KMS-11 (cell line): ENCODE measurements at regions not wholly inside any gene's neighbourhood (a gene's known extent, or its start where the extent isn't known, plus 50 kb on each side); places are given as distances from the start of the nearest gene placed in this dataset.

Experiments used
- H2AFZ ChIP-seq: fragments of 200-600 bp; sonication (generic); 2 replicates; pipeline ENCODE4 v1.6.1; 2016; ENCODE audit warnings: antibody characterized with exemption, mixed run types, low read depth
- H3K27ac ChIP-seq: fragments of 200-600 bp; sonication (generic); 2 replicates; pipeline ENCODE4 v1.6.1; 2016; ENCODE audit warnings: mild to moderate bottlenecking, mixed run types
- H3K27me3 ChIP-seq: fragments of 200-600 bp; sonication (generic); 2 replicates; pipeline ENCODE4 v1.6.1; 2017; ENCODE audit warnings: mild to moderate bottlenecking, low read depth, mixed run types, moderate library complexity; ENCODE audit not compliant: insufficient read depth
- H3K36me3 ChIP-seq: fragments of 200-600 bp; sonication (generic); 2 replicates; pipeline ENCODE4 v1.6.1; 2017; ENCODE audit warnings: mild to moderate bottlenecking, mixed run types; ENCODE audit not compliant: insufficient read depth
- H3K4me1 ChIP-seq: fragments of 200-600 bp; sonication (generic); 2 replicates; pipeline ENCODE4 v1.6.1; 2016; ENCODE audit warnings: mild to moderate bottlenecking, low read depth, mixed run types; ENCODE audit not compliant: poor library complexity, severe bottlenecking
- H3K4me2 ChIP-seq: fragments of 200-600 bp; sonication (generic); 2 replicates; pipeline ENCODE4 v1.7.0; 2016; ENCODE audit warnings: mild to moderate bottlenecking, mixed run types
- H3K4me3 ChIP-seq: fragments of 200-600 bp; sonication (generic); IDR thresholded peaks from 2 replicates; pipeline ENCODE4 v1.6.1; 2017; ENCODE audit warnings: low read depth, low read length, mixed read lengths; ENCODE audit not compliant: insufficient read depth
- H3K79me2 ChIP-seq: fragments of 200-600 bp; sonication (generic); 2 replicates; pipeline ENCODE4 v1.6.1; 2016; ENCODE audit warnings: low read depth, mixed run types; ENCODE audit not compliant: insufficient read depth
- H3K9ac ChIP-seq: fragments of 200-600 bp; sonication (generic); 2 replicates; pipeline ENCODE4 v1.6.1; 2016; ENCODE audit warnings: mild to moderate bottlenecking, mixed run types
- H4K20me1 ChIP-seq: fragments of 200-600 bp; sonication (generic); 2 replicates; pipeline ENCODE4 v1.6.1; 2016; ENCODE audit warnings: mild to moderate bottlenecking, mixed run types; ENCODE audit not compliant: insufficient read depth
- TF ChIP-seq, protein P1 (sequence below): fragments of 200-600 bp; sonication (generic); conservative IDR thresholded peaks from 2 replicates; pipeline ENCODE4 v1.6.1; 2017; ENCODE audit warnings: low read depth, mild to moderate bottlenecking, antibody characterized with exemption, low read length, moderate library complexity, mixed read lengths

DNA sequence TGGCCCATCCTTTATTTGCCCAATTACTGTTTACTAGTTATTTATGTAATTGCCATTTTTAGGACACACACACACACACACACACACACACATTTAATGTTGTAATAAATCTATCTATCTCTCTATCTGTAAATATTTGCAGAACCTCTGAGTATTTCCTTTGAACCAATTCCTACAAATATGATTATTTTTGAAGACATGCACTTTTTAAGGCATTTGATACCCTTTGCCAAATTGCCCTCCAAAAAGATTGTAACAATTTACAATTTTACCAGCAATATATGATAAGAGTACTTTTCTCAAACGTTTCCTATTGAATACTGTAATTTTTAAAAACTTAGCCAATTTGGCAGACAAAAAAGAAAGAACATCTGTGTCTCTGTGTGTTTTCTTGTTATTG, 143.8 kb upstream of the FOXF1 start:
- Histone ChIP-seq H3K4me1 (no peaks in the 10 kb centered on the region), H3K36me3 (no peaks in the 10 kb centered on the region), H3K27ac (no peak overlapping the region), H3K79me2 (no peaks in the 10 kb centered on the region), H4K20me1 (no peaks in the 10 kb centered on the region), H2AFZ (no peak overlapping the region), H3K27me3 (peaks cover 36% of the 10 kb centered on the region), H3K4me3 (no peak overlapping the region), H3K4me2 (no peak overlapping the region), H3K9ac (no peak overlapping the region)
- TF ChIP-seq, protein P1, sequence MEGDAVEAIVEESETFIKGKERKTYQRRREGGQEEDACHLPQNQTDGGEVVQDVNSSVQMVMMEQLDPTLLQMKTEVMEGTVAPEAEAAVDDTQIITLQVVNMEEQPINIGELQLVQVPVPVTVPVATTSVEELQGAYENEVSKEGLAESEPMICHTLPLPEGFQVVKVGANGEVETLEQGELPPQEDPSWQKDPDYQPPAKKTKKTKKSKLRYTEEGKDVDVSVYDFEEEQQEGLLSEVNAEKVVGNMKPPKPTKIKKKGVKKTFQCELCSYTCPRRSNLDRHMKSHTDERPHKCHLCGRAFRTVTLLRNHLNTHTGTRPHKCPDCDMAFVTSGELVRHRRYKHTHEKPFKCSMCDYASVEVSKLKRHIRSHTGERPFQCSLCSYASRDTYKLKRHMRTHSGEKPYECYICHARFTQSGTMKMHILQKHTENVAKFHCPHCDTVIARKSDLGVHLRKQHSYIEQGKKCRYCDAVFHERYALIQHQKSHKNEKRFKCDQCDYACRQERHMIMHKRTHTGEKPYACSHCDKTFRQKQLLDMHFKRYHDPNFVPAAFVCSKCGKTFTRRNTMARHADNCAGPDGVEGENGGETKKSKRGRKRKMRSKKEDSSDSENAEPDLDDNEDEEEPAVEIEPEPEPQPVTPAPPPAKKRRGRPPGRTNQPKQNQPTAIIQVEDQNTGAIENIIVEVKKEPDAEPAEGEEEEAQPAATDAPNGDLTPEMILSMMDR: no peak

DNA sequence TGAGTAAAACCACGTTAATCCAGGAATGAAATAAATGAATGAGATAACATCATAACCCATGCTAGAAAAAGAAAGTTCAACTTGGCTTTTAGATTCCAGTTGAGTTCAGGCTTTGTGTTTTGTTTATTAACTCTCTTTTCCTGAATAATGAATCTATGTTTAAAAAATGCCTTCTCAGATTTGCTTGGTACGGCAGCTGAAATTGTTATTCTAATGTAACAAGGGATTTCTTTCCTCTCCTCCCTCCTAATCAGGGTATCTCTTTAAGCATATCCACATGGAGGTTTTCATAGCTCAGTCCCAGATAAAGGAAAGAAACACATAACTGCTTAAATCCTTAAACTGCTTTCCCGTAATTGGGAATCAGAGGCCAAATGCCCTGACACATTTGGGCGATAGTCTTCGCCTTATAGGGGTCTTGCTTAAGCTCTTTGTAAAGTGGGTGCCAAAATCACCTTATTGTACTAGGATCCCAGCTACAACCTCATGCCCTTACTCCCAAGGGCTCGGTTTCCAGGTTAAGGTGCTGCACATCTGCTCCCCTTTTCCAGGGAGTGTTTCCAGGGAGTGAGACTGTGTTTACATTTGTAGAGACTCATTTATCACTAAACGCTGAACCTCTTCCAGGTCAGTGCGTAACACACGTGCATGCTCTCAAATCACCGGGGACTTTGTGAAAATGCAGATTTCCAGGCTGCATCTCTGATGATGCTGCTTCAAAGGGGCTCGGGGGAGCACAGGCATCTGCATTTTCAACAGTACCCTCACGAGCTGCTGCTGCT, 142.8 kb upstream of the FOXF1 start:
- Histone ChIP-seq H3K9ac (no peak overlapping the region), H3K79me2 (no peaks in the 10 kb centered on the region), H3K4me1 (no peaks in the 10 kb centered on the region), H3K27ac (no peak overlapping the region), H3K36me3 (no peaks in the 10 kb centered on the region), H2AFZ (no peak overlapping the region), H3K27me3 (peaks cover 36% of the 10 kb centered on the region), H3K4me2 (no peak overlapping the region), H4K20me1 (no peaks in the 10 kb centered on the region), H3K4me3 (no peak overlapping the region)
- TF ChIP-seq, protein P1: no peak

DNA sequence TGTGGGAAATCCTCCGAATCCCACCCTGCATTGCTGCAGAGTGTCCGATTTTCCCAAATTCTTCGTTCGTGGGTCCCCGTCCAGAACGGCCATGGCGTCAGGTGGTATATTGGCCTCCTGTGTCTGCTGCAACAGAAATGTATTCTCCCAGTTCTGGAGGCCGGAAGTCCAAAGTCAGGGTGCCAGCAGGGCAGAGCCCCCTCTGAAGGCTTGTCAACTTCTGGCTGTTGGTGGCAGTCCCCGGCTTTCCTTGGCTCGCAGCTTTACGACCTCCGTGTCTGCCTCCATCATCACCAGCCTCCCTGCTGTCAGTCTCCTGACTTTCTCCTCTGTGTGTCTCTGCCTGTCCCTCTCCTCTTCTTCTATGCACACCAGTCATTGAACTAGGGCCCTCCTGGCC, 142.1 kb upstream of the FOXF1 start:
- Histone ChIP-seq H3K36me3 (no peaks in the 10 kb centered on the region), H2AFZ (no peak overlapping the region), H3K27ac (no peak overlapping the region), H3K9ac (no peak overlapping the region), H3K27me3 (peaks cover 33% of the 10 kb centered on the region), H3K4me2 (no peak overlapping the region), H3K4me3 (no peak overlapping the region), H3K79me2 (no peaks in the 10 kb centered on the region), H3K4me1 (no peaks in the 10 kb centered on the region), H4K20me1 (no peaks in the 10 kb centered on the region)
- TF ChIP-seq, protein P1: no peak

DNA sequence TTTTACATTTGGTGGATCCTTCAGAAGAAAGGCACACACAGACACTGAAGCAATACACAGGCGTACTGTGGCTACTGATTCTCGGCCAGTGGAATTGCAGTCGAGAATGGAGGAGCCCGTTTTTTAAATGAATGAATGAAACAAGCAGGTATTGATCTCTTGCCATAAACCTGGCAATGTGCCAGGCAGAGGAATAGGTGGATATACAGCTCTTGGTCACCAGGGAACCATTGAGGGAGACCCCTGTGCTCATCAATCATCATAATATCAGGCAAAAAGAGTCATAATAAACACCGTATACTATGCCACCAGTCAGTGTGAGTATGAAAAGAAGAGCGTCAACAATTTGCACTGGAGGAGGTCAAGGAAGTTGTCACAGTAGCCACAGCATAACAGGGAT, 140.3 kb upstream of the FOXF1 start:
- Histone ChIP-seq H3K4me1 (no peaks in the 10 kb centered on the region), H3K79me2 (no peaks in the 10 kb centered on the region), H3K9ac (no peak overlapping the region), H3K4me3 (no peak overlapping the region), H4K20me1 (no peaks in the 10 kb centered on the region), H3K27ac (no peak overlapping the region), H3K36me3 (no peaks in the 10 kb centered on the region), H3K4me2 (no peak overlapping the region), H3K27me3 (peaks cover 28% of the 10 kb centered on the region), H2AFZ (no peak overlapping the region)
- TF ChIP-seq, protein P1: no peak
